ENCODE measurements at regions not wholly inside any gene's neighbourhood (a gene's known extent, or its start where the extent isn't known, plus 50 kb on each side); places are given as distances from the start of the nearest gene placed in this dataset.

- Histone ChIP-seq H3K9me3 (no peaks in the 10 kb centered on the region), H3K4me1 (no peaks in the 10 kb centered on the region), H3K4me3 (no peak overlapping the region), H3K36me3 (ENCODE audit: low read depth, missing control alignments) (no peaks in the 10 kb centered on the region), H3K27me3 (no peaks in the 10 kb centered on the region), H3K27ac (no peak overlapping the region)
- TF ChIP-seq POLR2A (IDR thresholded peaks at IDR 0.05) (no peak), CTCF (IDR thresholded peaks at IDR 0.05) (no peak)
- WGBS, 2 donors: 75 to 88% methylated on average over 3 of the region's 3 CpGs
- intact Hi-C loops (cut with DNase I; ENCODE audit: low total_unique reads): no loop called here
- no peak for DNase-seq
These were observed 454.4 kb upstream of the ADGRL4 start for GRCh38 chr1:79460773-79461436.

- 82 to 89% methylated on average over 5 of the region's 5 CpGs for WGBS, 2 donors
- Histone ChIP-seq H3K4me1 (no peaks in the 10 kb centered on the region), H3K4me3 (no peak overlapping the region), H3K36me3 (ENCODE audit: low read depth, missing control alignments) (no peaks in the 10 kb centered on the region), H3K27me3 (no peaks in the 10 kb centered on the region), H3K9me3 (no peaks in the 10 kb centered on the region), H3K27ac (no peak overlapping the region)
- no peak for TF ChIP-seq POLR2A (IDR thresholded peaks at IDR 0.05)
- TF ChIP-seq CTCF (IDR thresholded peaks at IDR 0.05): no peak
- DNase-seq: no peak
- intact Hi-C loops (cut with DNase I; ENCODE audit: low total_unique reads): no loop called here
These were observed 451.2 kb upstream of the ADGRL4 start for GRCh38 chr1:79457562-79458224.

- H3K9me3 ChIP-seq: no peaks in the 10 kb centered on the region
- TF ChIP-seq CTCF (IDR thresholded peaks at IDR 0.05) (no peak), POLR2A (IDR thresholded peaks at IDR 0.05) (no peak)
- no peak overlapping the region for H3K27ac ChIP-seq
- H3K27me3 ChIP-seq: no peaks in the 10 kb centered on the region
- H3K4me1 ChIP-seq: no peaks in the 10 kb centered on the region
- intact Hi-C loops (cut with DNase I; ENCODE audit: low total_unique reads): no loop called here
- no peaks in the 10 kb centered on the region for H3K36me3 ChIP-seq (ENCODE audit: low read depth, missing control alignments)
- WGBS, 2 donors: 68 to 93% methylated on average over 2 of the region's 2 CpGs
- no peak overlapping the region for H3K4me3 ChIP-seq
- DNase-seq: no peak
These were observed 441.9 kb upstream of the ADGRL4 start for GRCh38 chr1:79448426-79448825.

GRCh38 chr1:79441238-79441637 is 434.7 kb upstream of the ADGRL4 start:
- intact Hi-C loops (cut with DNase I; ENCODE audit: low total_unique reads): no loop called here
- no peak overlapping the region for H3K27ac ChIP-seq
- WGBS, 2 donors: 84 to 88% methylated on average over 2 of the region's 2 CpGs
- H3K36me3 ChIP-seq (ENCODE audit: low read depth, missing control alignments): no peaks in the 10 kb centered on the region
- no peak for TF ChIP-seq POLR2A (IDR thresholded peaks at IDR 0.05)
- no peak for TF ChIP-seq CTCF (IDR thresholded peaks at IDR 0.05)
- no peaks in the 10 kb centered on the region for H3K9me3 ChIP-seq
- no peak overlapping the region for H3K4me3 ChIP-seq
- DNase-seq: no peak
- no peaks in the 10 kb centered on the region for H3K4me1 ChIP-seq
- H3K27me3 ChIP-seq: no peaks in the 10 kb centered on the region

- Histone ChIP-seq H3K9me3 (no peaks in the 10 kb centered on the region), H3K4me3 (no peak overlapping the region), H3K27me3 (no peaks in the 10 kb centered on the region), H3K27ac (no peak overlapping the region), H3K4me1 (no peaks in the 10 kb centered on the region), H3K36me3 (ENCODE audit: low read depth, missing control alignments) (no peaks in the 10 kb centered on the region)
- no peak for TF ChIP-seq POLR2A (IDR thresholded peaks at IDR 0.05)
- no peak for TF ChIP-seq CTCF (IDR thresholded peaks at IDR 0.05)
- intact Hi-C loops (cut with DNase I; ENCODE audit: low total_unique reads): no loop called here
- DNase-seq: no peak
- 82 to 85% methylated on average over 2 of the region's 2 CpGs for WGBS, 2 donors
These were observed 431.0 kb upstream of the ADGRL4 start for GRCh38 chr1:79437540-79437939.
